Neutrophil (primary cell): ENCODE measurements at regions not wholly inside any gene's neighbourhood (a gene's known extent, or its start where the extent isn't known, plus 50 kb on each side); places are given as distances from the start of the nearest gene placed in this dataset.
"Not testable (repeated sequence)": the region's sequence is repeated elsewhere in the genome, so short reads cannot be mapped to it uniquely, and the experiment has no call there.

Experiments
- H3K27ac ChIP-seq: fragments of 200-600 bp; sonication (generic); 2 replicates; pipeline ENCODE4 v1.5.1; 2016; ENCODE audit warnings: mild to moderate bottlenecking, moderate library complexity
- H3K27me3 ChIP-seq: fragments of 200-600 bp; sonication (generic); 2 replicates; pipeline ENCODE4 v1.6.0; 2016; ENCODE audit warnings: mild to moderate bottlenecking
- H3K36me3 ChIP-seq: fragments of 200-600 bp; sonication (generic); 2 replicates; pipeline ENCODE4 v1.5.1; 2017
- H3K4me1 ChIP-seq, 2 experiments: fragments of 200-600 bp in 1 of 2; sonication (generic) in 1 of 2; 1 replicate in 1 of 2; 2 replicates in 1 of 2; pipeline versions ENCODE4 v1.5.1 to v1.6.1; 2013 to 2016; ENCODE audit warnings: low read depth in 1 of 2, low read length in 1 of 2, mild to moderate bottlenecking in 1 of 2, moderate library complexity in 1 of 2; ENCODE audit not compliant: control insufficient read depth in 1 of 2, insufficient read depth in 1 of 2
- H3K4me3 ChIP-seq, 2 experiments: fragments of 200-600 bp in 1 of 2; sonication (generic) in 1 of 2; 1 replicate in 1 of 2; 2 replicates in 1 of 2; pipeline ENCODE4 v1.5.1; 2013 to 2016; ENCODE audit warnings: low read depth in 1 of 2, low read length in 1 of 2, mild to moderate bottlenecking in 1 of 2, moderate library complexity in 1 of 2
- H3K9me3 ChIP-seq: fragments of 200-600 bp; sonication (generic); 2 replicates; pipeline ENCODE4 v1.5.1; 2016
- CTCF ChIP-seq: fragments of 200-600 bp; sonication (generic); IDR thresholded peaks from 2 replicates; pipeline ENCODE4 v1.5.1; 2016; ENCODE audit warnings: antibody characterized with exemption

- no peak for TF ChIP-seq CTCF
- H3K4me1 ChIP-seq, result no peaks in the 10 kb centered on the region
- H3K27ac ChIP-seq, result no peak overlapping the region
- no peaks in the 10 kb centered on the region for H3K9me3 ChIP-seq
- no peaks in the 10 kb centered on the region for H3K36me3 ChIP-seq
- peaks cover 20% of the 10 kb centered on the region for H3K27me3 ChIP-seq
- no peak overlapping the region for H3K4me3 ChIP-seq
Observed at GRCh38 chr11:15848631-15849168, 507.6 kb downstream of the SOX6 start.

- H3K27ac ChIP-seq, result no peak overlapping the region
- no peak for TF ChIP-seq CTCF
- H3K4me3 ChIP-seq, result no peak overlapping the region
- H3K36me3 ChIP-seq, result no peaks in the 10 kb centered on the region
- no peaks in the 10 kb centered on the region for H3K9me3 ChIP-seq
- H3K27me3 ChIP-seq, result peaks cover 14% of the 10 kb centered on the region
- no peaks in the 10 kb centered on the region for H3K4me1 ChIP-seq
Observed at GRCh38 chr11:15849257-15849656, 507.1 kb downstream of the SOX6 start.

GRCh38 chr11:15850335-15850734 lies 506.0 kb downstream of the SOX6 start:
- peaks cover 19% of the 10 kb centered on the region for H3K27me3 ChIP-seq
- not testable (repeated sequence) for H3K27ac ChIP-seq, H3K36me3 ChIP-seq, H3K4me1 ChIP-seq, H3K9me3 ChIP-seq, H3K4me3 ChIP-seq

- no peak overlapping the region for H3K27ac ChIP-seq
- H3K4me3 ChIP-seq, result no peak overlapping the region
- no peak for TF ChIP-seq CTCF
- H3K4me1 ChIP-seq, result no peaks in the 10 kb centered on the region
- H3K9me3 ChIP-seq, result no peaks in the 10 kb centered on the region
- H3K27me3 ChIP-seq, result peaks cover 25% of the 10 kb centered on the region
- H3K36me3 ChIP-seq, result no peaks in the 10 kb centered on the region
Observed at GRCh38 chr11:15851051-15851498, 505.3 kb downstream of the SOX6 start.

- no peak overlapping the region for H3K4me3 ChIP-seq
- peaks cover 33% of the 10 kb centered on the region for H3K27me3 ChIP-seq
- no peaks in the 10 kb centered on the region for H3K4me1 ChIP-seq
- no peaks in the 10 kb centered on the region for H3K9me3 ChIP-seq
- H3K27ac ChIP-seq, result no peak overlapping the region
- no peak for TF ChIP-seq CTCF
- no peaks in the 10 kb centered on the region for H3K36me3 ChIP-seq
Observed at GRCh38 chr11:15852179-15852578, 504.2 kb downstream of the SOX6 start.

GRCh38 chr11:15854245-15854644 lies 502.1 kb downstream of the SOX6 start:
- no peaks in the 10 kb centered on the region for H3K9me3 ChIP-seq
- H3K36me3 ChIP-seq, result no peaks in the 10 kb centered on the region
- TF ChIP-seq CTCF, result no peak
- peaks cover 27% of the 10 kb centered on the region for H3K27me3 ChIP-seq
- H3K27ac ChIP-seq, result no peak overlapping the region
- no peak overlapping the region for H3K4me3 ChIP-seq
- no peaks in the 10 kb centered on the region for H3K4me1 ChIP-seq
